HFFc6 (cell line): ENCODE measurements at regions not wholly inside any gene's neighbourhood (a gene's known extent, or its start where the extent isn't known, plus 50 kb on each side); places are given as distances from the start of the nearest gene placed in this dataset.
A peak's percentile ranks its signal among the peaks of the same experiment; 100 is the strongest.

Source experiments
- DNase-seq: peaks from one replicate; pipeline ENCODE4 v3.0.0-alpha.2; 2018
- H3K27ac Mint-ChIP-seq: 2 replicates; pipeline ENCODE4 v1.8.0; 2020; ENCODE audit warnings: mild to moderate bottlenecking, mixed read lengths
- H3K27me3 Mint-ChIP-seq: 2 replicates; pipeline ENCODE4 v1.8.0; 2021; ENCODE audit warnings: mild to moderate bottlenecking, moderate library complexity, mixed read lengths; ENCODE audit not compliant: insufficient read depth
- H3K36me3 Mint-ChIP-seq: 2 replicates; pipeline ENCODE4 v1.8.0; 2021; ENCODE audit warnings: low read depth, mixed read lengths
- H3K4me1 Mint-ChIP-seq: 2 replicates; pipeline ENCODE4 v1.8.0; 2020; ENCODE audit warnings: low read depth, mixed read lengths
- H3K4me3 Mint-ChIP-seq: 2 replicates; pipeline ENCODE4 v1.8.0; 2020; ENCODE audit warnings: mild to moderate bottlenecking, moderate library complexity, mixed read lengths
- H3K9me3 Mint-ChIP-seq: 2 replicates; pipeline ENCODE4 v1.8.0; 2020; ENCODE audit warnings: mild to moderate bottlenecking, mixed read lengths
- TF ChIP-seq, protein P1 (sequence below): fragments of 200-600 bp; sonication (generic); IDR thresholded peaks from 2 replicates; pipeline ENCODE4 v1.5.0; 2021; ENCODE audit warnings: antibody characterized with exemption, mild to moderate bottlenecking

GRCh38 chr3:88418219-88418618 lies 268.5 kb downstream of the C3orf38 start:
- Mint-ChIP-seq H3K4me3 (no peak overlapping the region), H3K4me1 (no peaks in the 10 kb centered on the region), H3K27me3 (no peaks in the 10 kb centered on the region; the same call in 1 of the 2 replicates), H3K36me3 (no peaks in the 10 kb centered on the region), H3K9me3 (peaks cover 13% of the 10 kb centered on the region), H3K27ac (no peak overlapping the region)
- TF ChIP-seq, protein P1, sequence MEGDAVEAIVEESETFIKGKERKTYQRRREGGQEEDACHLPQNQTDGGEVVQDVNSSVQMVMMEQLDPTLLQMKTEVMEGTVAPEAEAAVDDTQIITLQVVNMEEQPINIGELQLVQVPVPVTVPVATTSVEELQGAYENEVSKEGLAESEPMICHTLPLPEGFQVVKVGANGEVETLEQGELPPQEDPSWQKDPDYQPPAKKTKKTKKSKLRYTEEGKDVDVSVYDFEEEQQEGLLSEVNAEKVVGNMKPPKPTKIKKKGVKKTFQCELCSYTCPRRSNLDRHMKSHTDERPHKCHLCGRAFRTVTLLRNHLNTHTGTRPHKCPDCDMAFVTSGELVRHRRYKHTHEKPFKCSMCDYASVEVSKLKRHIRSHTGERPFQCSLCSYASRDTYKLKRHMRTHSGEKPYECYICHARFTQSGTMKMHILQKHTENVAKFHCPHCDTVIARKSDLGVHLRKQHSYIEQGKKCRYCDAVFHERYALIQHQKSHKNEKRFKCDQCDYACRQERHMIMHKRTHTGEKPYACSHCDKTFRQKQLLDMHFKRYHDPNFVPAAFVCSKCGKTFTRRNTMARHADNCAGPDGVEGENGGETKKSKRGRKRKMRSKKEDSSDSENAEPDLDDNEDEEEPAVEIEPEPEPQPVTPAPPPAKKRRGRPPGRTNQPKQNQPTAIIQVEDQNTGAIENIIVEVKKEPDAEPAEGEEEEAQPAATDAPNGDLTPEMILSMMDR: no peak
- DNase-seq: no peak

DNA sequence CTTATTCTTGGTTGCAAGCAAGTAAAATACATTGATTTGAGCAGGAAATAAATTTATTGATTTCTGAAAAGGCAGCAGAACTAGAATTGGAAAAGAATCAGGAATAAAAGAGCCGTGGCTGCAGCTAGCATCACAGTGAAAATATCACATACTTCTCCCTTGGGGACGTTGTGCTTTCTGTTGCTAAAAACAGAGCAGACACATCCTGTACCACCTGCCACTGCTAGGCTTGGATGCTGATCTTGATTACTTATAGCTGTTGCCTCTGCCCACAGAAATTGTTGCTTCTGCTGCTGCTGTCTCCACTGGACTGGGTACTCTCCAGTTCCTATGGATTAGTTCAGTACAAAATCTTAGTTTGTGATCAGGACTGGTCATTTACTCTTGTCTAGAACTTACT lies 283.8 kb downstream of the C3orf38 start:
- H3K4me3 Mint-ChIP-seq: no peak overlapping the region
- no peaks in the 10 kb centered on the region for H3K4me1 Mint-ChIP-seq
- H3K27ac Mint-ChIP-seq: no peak overlapping the region
- H3K9me3 Mint-ChIP-seq: peaks cover under 1% of the 10 kb centered on the region; the same call in 1 of the 2 replicates
- TF ChIP-seq, protein P1: no peak
- DNase-seq: no peak
- no peaks in the 10 kb centered on the region for H3K27me3 Mint-ChIP-seq
- H3K36me3 Mint-ChIP-seq: no peaks in the 10 kb centered on the region

DNA sequence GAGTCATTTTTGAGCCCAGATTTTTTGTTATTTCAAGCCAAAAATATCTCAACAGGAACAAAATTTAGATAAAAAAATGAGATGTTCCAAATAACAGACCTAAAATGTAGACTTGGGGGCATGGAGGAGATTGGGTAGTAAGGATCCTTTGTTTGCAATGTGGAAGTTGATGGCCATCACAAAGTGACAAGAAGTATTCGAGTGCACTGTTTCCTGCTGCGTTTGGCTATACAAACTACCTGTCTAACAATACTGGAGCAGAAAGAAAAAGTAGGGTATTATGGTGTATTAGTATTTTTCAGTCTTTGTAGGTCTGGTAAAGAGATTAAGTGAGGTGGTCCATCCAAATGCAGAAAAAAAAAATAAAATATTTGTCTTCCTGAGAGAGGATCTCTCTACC lies 284.2 kb downstream of the C3orf38 start:
- H3K36me3 Mint-ChIP-seq: no peaks in the 10 kb centered on the region
- TF ChIP-seq, protein P1: no peak
- DNase-seq: no peak
- peaks cover 5% of the 10 kb centered on the region for H3K9me3 Mint-ChIP-seq
- no peaks in the 10 kb centered on the region for H3K4me1 Mint-ChIP-seq
- H3K27me3 Mint-ChIP-seq: no peaks in the 10 kb centered on the region
- no peak overlapping the region for H3K27ac Mint-ChIP-seq
- peak overlapping the region; percentile 55; the same call in 1 of the 2 replicates for H3K4me3 Mint-ChIP-seq

- Mint-ChIP-seq H3K9me3 (peaks cover 7% of the 10 kb centered on the region), H3K36me3 (no peaks in the 10 kb centered on the region), H3K27me3 (no peaks in the 10 kb centered on the region), H3K4me1 (no peaks in the 10 kb centered on the region), H3K4me3 (no peak overlapping the region), H3K27ac (no peak overlapping the region)
- TF ChIP-seq, protein P1: no peak
- DNase-seq: no peak
Observed at GRCh38 chr3:88440701-88441100, 290.9 kb downstream of the C3orf38 start.

DNA sequence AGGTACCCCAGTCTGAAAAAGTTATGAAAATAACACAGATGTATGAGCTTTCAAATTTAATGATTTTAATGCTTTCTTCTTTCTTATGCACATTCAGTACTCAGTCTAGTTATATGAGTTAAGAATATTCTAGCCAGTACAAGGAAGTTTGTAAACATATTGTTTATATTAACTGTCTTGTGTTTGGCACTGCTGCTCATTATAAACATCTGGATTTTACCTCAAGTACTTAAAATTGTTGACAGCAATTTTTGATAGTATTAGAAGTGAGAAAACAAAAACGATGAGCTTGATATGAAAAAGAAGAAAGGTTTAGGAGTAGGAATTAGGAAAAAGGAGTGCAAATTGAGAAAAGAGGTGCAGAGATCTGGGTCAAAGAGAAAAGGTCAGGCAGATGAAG lies 293.3 kb downstream of the C3orf38 start:
- Mint-ChIP-seq H3K4me3 (no peak overlapping the region), H3K27ac (no peak overlapping the region), H3K36me3 (no peaks in the 10 kb centered on the region), H3K4me1 (no peaks in the 10 kb centered on the region), H3K27me3 (no peaks in the 10 kb centered on the region), H3K9me3 (peaks cover 7% of the 10 kb centered on the region)
- TF ChIP-seq, protein P1: no peak
- no peak for DNase-seq

DNA sequence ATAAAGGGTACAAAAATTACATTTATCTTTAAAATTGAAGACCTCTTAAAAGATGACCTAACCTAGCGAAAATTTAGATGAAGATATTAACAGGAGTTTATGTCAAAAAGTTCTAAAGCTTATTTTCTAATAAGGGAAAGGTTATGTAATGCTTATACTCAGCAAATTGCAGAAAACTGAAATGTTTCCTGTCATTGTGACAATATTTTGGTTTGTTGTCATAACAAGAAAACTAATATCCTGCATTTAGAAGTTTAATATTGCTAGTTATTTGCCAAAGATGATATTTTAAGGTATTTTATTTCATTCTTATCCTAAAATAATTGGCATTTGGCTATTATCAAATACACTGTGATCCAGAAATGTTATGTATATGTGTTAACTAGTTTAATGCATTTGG lies 294.5 kb downstream of the C3orf38 start:
- Mint-ChIP-seq H3K27ac (no peak overlapping the region), H3K4me3 (no peak overlapping the region)
- no peak for DNase-seq

More for the DNA sequence above, 294.5 kb downstream of the C3orf38 start:
- Mint-ChIP-seq H3K4me1 (no peaks in the 10 kb centered on the region), H3K9me3 (peaks cover 5% of the 10 kb centered on the region), H3K36me3 (no peaks in the 10 kb centered on the region), H3K27me3 (no peaks in the 10 kb centered on the region)
- TF ChIP-seq, protein P1: no peak
